ENCODE measurements at regions not wholly inside any gene's neighbourhood (a gene's known extent, or its start where the extent isn't known, plus 50 kb on each side); places are given as distances from the start of the nearest gene placed in this dataset.

DNA sequence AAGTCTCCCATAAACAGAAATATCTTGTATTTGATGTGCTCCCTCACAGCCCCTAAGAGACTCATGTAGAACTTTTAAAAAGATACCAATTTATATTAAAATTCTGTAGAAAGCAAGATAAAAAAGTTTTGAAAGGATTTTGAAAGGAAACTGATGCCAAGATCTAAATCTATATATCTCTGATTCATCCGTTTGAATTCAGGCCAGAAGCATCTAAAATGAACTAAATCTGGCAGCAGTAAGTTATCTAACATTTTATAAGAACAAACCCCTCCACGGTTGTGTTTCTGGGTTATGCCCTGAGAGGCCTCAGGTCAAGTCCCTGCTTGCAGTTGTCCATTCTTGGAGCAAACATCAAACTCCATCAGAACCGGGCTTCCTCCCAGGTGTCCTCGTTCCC is 165.8 kb downstream of the FBXO15 start:
- DNase-seq, result no peak
- TF ChIP-seq, protein P1, sequence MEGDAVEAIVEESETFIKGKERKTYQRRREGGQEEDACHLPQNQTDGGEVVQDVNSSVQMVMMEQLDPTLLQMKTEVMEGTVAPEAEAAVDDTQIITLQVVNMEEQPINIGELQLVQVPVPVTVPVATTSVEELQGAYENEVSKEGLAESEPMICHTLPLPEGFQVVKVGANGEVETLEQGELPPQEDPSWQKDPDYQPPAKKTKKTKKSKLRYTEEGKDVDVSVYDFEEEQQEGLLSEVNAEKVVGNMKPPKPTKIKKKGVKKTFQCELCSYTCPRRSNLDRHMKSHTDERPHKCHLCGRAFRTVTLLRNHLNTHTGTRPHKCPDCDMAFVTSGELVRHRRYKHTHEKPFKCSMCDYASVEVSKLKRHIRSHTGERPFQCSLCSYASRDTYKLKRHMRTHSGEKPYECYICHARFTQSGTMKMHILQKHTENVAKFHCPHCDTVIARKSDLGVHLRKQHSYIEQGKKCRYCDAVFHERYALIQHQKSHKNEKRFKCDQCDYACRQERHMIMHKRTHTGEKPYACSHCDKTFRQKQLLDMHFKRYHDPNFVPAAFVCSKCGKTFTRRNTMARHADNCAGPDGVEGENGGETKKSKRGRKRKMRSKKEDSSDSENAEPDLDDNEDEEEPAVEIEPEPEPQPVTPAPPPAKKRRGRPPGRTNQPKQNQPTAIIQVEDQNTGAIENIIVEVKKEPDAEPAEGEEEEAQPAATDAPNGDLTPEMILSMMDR (IDR thresholded peaks at IDR 0.05), result no peak
- no peaks in the 10 kb centered on the region for H3K4me1 ChIP-seq
- intact Hi-C loops (cut with DNase I), result no loop called here
- H3K9me3 ChIP-seq, result no peaks in the 10 kb centered on the region
- FAIRE-seq, result no peak
- WGBS, 2 donors, result 41 to 56% methylated on average over 4 of the region's 4 CpGs
- H3K36me3 ChIP-seq, result no peaks in the 10 kb centered on the region
- H3K27ac ChIP-seq, result no peak overlapping the region
- H3K27me3 ChIP-seq, result no peaks in the 10 kb centered on the region
- no peak overlapping the region for H3K4me3 ChIP-seq
- no peak for ATAC-seq

DNA sequence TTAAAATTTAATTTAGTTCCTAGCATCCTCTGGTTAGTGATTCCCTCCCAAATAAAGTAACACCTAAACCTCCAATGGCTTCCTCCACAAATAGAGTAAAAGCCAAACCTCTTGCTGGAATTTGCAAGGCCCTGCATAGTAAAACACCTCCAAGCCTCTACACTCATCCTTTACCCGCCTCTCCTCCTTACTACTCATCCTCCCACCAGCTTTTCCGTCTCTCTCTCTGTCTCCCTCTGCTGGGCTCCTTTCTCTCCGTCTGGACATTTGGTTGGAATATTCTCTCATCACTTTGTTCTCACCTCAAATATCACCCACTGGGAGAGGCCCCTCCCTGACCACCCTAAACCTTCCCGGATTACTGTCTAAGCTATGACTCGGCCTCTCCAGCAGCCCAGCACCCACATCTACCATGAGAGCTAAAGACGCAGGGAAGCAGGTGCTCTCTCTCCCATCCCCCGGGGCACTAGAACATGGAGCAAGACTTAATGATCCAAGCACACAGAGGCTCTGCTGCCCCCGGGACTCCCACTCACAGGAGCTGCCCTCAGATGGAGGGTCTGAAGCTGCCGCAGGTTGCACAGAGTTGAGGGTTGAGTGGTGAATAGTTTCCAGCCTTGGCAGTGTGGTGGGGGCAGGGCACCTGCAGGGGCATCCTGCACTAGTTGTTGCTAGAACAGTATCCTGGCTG is 167.2 kb downstream of the FBXO15 start:
- Histone ChIP-seq H3K36me3 (no peaks in the 10 kb centered on the region), H3K27ac (no peak overlapping the region), H3K4me3 (no peak overlapping the region), H3K4me1 (no peaks in the 10 kb centered on the region), H3K9me3 (no peaks in the 10 kb centered on the region), H3K27me3 (no peaks in the 10 kb centered on the region)
- intact Hi-C loops (cut with DNase I), result no loop called here
- TF ChIP-seq, protein P1 (IDR thresholded peaks at IDR 0.05), result no peak
- DNase-seq (no peak), ATAC-seq (no peak), FAIRE-seq (no peak)
- WGBS, 2 donors, result 43 to 54% methylated on average over 9 of the region's 9 CpGs

DNA sequence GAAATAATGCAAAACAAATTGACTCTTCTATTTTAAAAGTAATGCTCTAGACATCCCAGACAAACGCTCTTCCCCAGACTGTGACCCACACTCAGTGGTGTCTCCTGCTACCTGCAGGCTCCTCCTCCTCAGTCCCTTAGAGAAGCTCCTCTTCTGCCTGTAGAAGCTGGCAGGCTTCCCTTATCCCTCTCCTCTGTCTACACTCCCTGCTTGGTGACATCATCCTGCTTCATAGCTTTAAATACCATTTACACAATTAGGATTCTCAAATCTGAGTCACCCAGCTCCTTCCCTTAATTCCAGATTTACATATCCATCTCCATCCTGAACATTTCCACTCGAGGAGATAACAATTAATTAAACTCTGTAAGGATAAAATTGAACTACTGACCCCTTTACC is 167.9 kb downstream of the FBXO15 start:
- WGBS, 2 donors, result 37 to 41% methylated on average over 2 of the region's 2 CpGs
- ATAC-seq (no peak), FAIRE-seq (no peak), DNase-seq (no peak)
- no peaks in the 10 kb centered on the region for H3K27me3 ChIP-seq
- intact Hi-C loops (cut with DNase I), result no loop called here
- H3K27ac ChIP-seq, result no peak overlapping the region
- no peaks in the 10 kb centered on the region for H3K36me3 ChIP-seq
- no peaks in the 10 kb centered on the region for H3K9me3 ChIP-seq
- TF ChIP-seq, protein P1 (IDR thresholded peaks at IDR 0.05), result no peak
- H3K4me1 ChIP-seq, result no peaks in the 10 kb centered on the region
- H3K4me3 ChIP-seq, result no peak overlapping the region

DNA sequence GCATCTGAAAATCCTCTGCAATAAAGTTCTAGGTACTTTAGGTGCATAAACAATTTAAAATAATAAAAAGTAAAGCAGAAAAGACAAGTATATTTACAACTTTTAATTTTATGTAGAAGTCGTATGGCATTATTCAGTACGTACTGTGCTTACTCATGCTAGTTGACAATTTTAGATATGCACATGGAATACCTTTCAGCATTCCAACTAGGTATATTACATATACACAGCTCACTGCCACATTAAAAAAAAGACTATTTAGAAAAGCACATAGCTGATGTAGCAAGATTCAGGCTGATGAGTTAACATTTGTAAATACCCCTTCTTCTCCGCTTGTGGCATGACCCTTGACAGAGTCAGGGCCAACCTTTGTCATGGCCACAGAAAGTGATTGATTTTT is 171.2 kb downstream of the FBXO15 start:
- Histone ChIP-seq H3K4me3 (no peak overlapping the region), H3K36me3 (no peaks in the 10 kb centered on the region), H3K27ac (no peak overlapping the region), H3K4me1 (no peaks in the 10 kb centered on the region), H3K9me3 (no peaks in the 10 kb centered on the region), H3K27me3 (no peaks in the 10 kb centered on the region)
- TF ChIP-seq, protein P1 (IDR thresholded peaks at IDR 0.05), result no peak
- DNase-seq, result no peak
- intact Hi-C loops (cut with DNase I), result no loop called here
- no peak for ATAC-seq
- WGBS, 2 donors, result 51 to 74% methylated on average over 3 of the region's 3 CpGs
- FAIRE-seq, result no peak

DNA sequence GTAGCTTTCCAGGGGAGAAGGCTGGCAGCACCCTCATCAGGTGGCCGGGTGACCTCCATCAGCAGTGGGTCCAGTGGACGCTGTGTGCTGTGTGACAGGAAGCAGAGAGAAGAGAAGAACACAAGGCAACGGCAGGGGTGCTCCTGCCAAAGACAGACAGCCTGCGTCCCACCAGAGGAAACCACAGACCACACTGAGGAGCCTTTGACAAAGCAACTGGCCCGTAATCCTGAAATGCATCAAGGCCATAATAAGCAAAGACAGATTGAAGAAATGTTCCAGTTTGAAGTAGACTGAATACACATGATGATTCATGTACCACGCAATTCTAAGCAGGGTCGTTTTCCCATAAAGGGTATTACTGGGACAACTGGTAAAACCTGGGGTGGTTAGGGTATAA is 172.4 kb downstream of the FBXO15 start:
- WGBS, 2 donors, result 49 to 64% methylated on average over 7 of the region's 7 CpGs
- Histone ChIP-seq H3K9me3 (no peaks in the 10 kb centered on the region), H3K27me3 (no peaks in the 10 kb centered on the region), H3K27ac (no peak overlapping the region), H3K4me1 (no peaks in the 10 kb centered on the region), H3K36me3 (no peaks in the 10 kb centered on the region), H3K4me3 (no peak overlapping the region)
- intact Hi-C loops (cut with DNase I), result no loop called here
- FAIRE-seq, result no peak
- TF ChIP-seq, protein P1 (IDR thresholded peaks at IDR 0.05), result no peak
- no peak for DNase-seq
- ATAC-seq, result no peak
